HEK293 (cell line): ENCODE measurements at regions not wholly inside any gene's neighbourhood (a gene's known extent, or its start where the extent isn't known, plus 50 kb on each side); places are given as distances from the start of the nearest gene placed in this dataset.

ENCODE experiments used
- CTCF ChIA-PET: fragments of 350-600 bp; formaldehyde crosslinking; extraction: SDS; loops from one replicate; lab custom pipeline; 2021; ENCODE audit warnings: antibody characterized with exemption; lab: Yijun Ruan, JAX
- POLR2A ChIA-PET: fragments of 300-600 bp; formaldehyde crosslinking; extraction: SDS; loops from one replicate; lab custom pipeline; 2020; ENCODE audit warnings: antibody characterized with exemption, inconsistent platforms; lab: Yijun Ruan, JAX
- H3K27ac ChIP-seq: fragments of 200-500 bp; sonication (Bioruptor generic); 2 replicates; pipeline ENCODE4 v1.5.1; 2014; ENCODE audit warnings: low read depth, low read length, control low read depth, inconsistent platforms; ENCODE audit errors: extremely low read depth
- H3K36me3 ChIP-seq, 2 experiments: fragments of 200-500 bp in 1 of 2; sonication (Bioruptor generic) in 1 of 2; 1 replicate in 1 of 2; 2 replicates in 1 of 2; pipeline ENCODE4 v1.5.1; 2014 to 2017; ENCODE audit warnings: inconsistent platforms in 2 of 2, low read length in 2 of 2; ENCODE audit not compliant: control insufficient read depth in 2 of 2, insufficient read depth in 1 of 2
- H3K4me1 ChIP-seq: fragments of 200-500 bp; sonication (Bioruptor generic); 2 replicates; pipeline ENCODE4 v1.5.1; 2014; ENCODE audit warnings: mild to moderate bottlenecking, low read length, inconsistent platforms; ENCODE audit not compliant: control insufficient read depth, insufficient read depth
- H3K4me3 ChIP-seq: 2 replicates; pipeline ENCODE4 v1.5.1; 2011; ENCODE audit warnings: low read depth, mild to moderate bottlenecking, control low read depth, low read length, moderate library complexity
- H3K9me3 ChIP-seq: fragments of 200-500 bp; sonication (Bioruptor generic); 2 replicates; pipeline ENCODE4 v1.5.1; 2014; ENCODE audit warnings: low read depth, low read length, inconsistent platforms; ENCODE audit not compliant: control insufficient read depth, insufficient read depth
- FEZF1 ChIP-seq: fragments of 450-650 bp; formaldehyde crosslinking; IDR thresholded peaks from 2 replicates; pipeline ENCODE4 v1.5.1; 2016; ENCODE audit warnings: missing biosample characterization, missing genetic modification characterization
- GLI2 ChIP-seq: fragments of 450-650 bp; formaldehyde crosslinking; IDR thresholded peaks from 2 replicates; pipeline ENCODE4; 2017; ENCODE audit warnings: missing biosample characterization, missing genetic modification characterization, low read depth, borderline replicate concordance
- GLIS1 ChIP-seq: fragments of 450-650 bp; formaldehyde crosslinking; IDR thresholded peaks from 2 replicates; pipeline ENCODE4 v1.5.1; 2016; ENCODE audit warnings: missing biosample characterization, missing genetic modification characterization
- OSR2 ChIP-seq: fragments of 450-650 bp; formaldehyde crosslinking; IDR thresholded peaks from 2 replicates; pipeline ENCODE4 v1.5.1; 2016; ENCODE audit warnings: missing biosample characterization, missing genetic modification characterization
- PRDM6 ChIP-seq: fragments of 450-650 bp; formaldehyde crosslinking; IDR thresholded peaks from 2 replicates; pipeline ENCODE4 v1.5.1; 2017; ENCODE audit warnings: missing biosample characterization, missing genetic modification characterization
- RBAK ChIP-seq: fragments of 450-650 bp; formaldehyde crosslinking; IDR thresholded peaks from 2 replicates; pipeline ENCODE4 v1.5.1; 2016; ENCODE audit warnings: missing biosample characterization, missing genetic modification characterization
- SCRT2 ChIP-seq: fragments of 450-650 bp; formaldehyde crosslinking; IDR thresholded peaks from 2 replicates; pipeline ENCODE4 v1.5.1; 2016; ENCODE audit warnings: missing biosample characterization, missing genetic modification characterization
- WT1 ChIP-seq: fragments of 450-650 bp; formaldehyde crosslinking; IDR thresholded peaks from 2 replicates; pipeline ENCODE4 v1.5.1; 2016; ENCODE audit warnings: missing biosample characterization, missing genetic modification characterization
- ZBTB44 ChIP-seq: fragments of 450-650 bp; IDR thresholded peaks from 2 replicates; pipeline ENCODE4 v1.5.1; 2018; ENCODE audit warnings: missing biosample characterization, mild to moderate bottlenecking, missing genetic modification characterization
- ZBTB48 ChIP-seq: fragments of 450-650 bp; formaldehyde crosslinking; IDR thresholded peaks from 2 replicates; pipeline ENCODE4 v1.5.1; 2016; ENCODE audit warnings: missing biosample characterization, missing genetic modification characterization
- ZNF140 ChIP-seq: fragments of 450-650 bp; formaldehyde crosslinking; IDR thresholded peaks from 2 replicates; pipeline ENCODE4 v1.5.1; 2016; ENCODE audit warnings: missing biosample characterization, missing genetic modification characterization
- ZNF292 ChIP-seq: fragments of 450-650 bp; formaldehyde crosslinking; IDR thresholded peaks from 2 replicates; pipeline ENCODE4 v1.5.1; 2016; ENCODE audit warnings: low read depth, missing biosample characterization, missing genetic modification characterization, borderline replicate concordance
- ZNF324 ChIP-seq: fragments of 450-650 bp; formaldehyde crosslinking; IDR thresholded peaks from 2 replicates; pipeline ENCODE4 v1.5.1; 2016; ENCODE audit warnings: missing biosample characterization, missing genetic modification characterization
- ZNF426 ChIP-seq: fragments of 450-650 bp; formaldehyde crosslinking; IDR thresholded peaks from 2 replicates; pipeline ENCODE4 v1.5.1; 2017; ENCODE audit warnings: missing biosample characterization, missing genetic modification characterization, mild to moderate bottlenecking, inconsistent platforms, moderate library complexity
- ZNF549 ChIP-seq: fragments of 450-650 bp; IDR thresholded peaks from 2 replicates; pipeline ENCODE4 v1.5.1; 2018; ENCODE audit warnings: missing biosample characterization, missing genetic modification characterization, mild to moderate bottlenecking, inconsistent platforms, moderate library complexity
- ZNF629 ChIP-seq: fragments of 450-650 bp; formaldehyde crosslinking; IDR thresholded peaks from 2 replicates; pipeline ENCODE4 v1.5.1; 2017; ENCODE audit warnings: missing biosample characterization, missing genetic modification characterization
- ZNF658 ChIP-seq: fragments of 450-650 bp; formaldehyde crosslinking; IDR thresholded peaks from 2 replicates; pipeline ENCODE4; 2016; ENCODE audit warnings: missing biosample characterization, missing genetic modification characterization
- ZNF843 ChIP-seq: fragments of 450-650 bp; formaldehyde crosslinking; IDR thresholded peaks from 2 replicates; pipeline ENCODE4 v1.5.1; 2016; ENCODE audit warnings: missing biosample characterization, missing genetic modification characterization
- TF ChIP-seq, protein P1 (sequence below): fragments of 450-650 bp; formaldehyde crosslinking; IDR thresholded peaks from 2 replicates; pipeline ENCODE4 v1.5.1; 2016; ENCODE audit warnings: missing biosample characterization, missing genetic modification characterization
- TF ChIP-seq, protein P2 (sequence below): fragments of 450-650 bp; formaldehyde crosslinking; IDR thresholded peaks from 2 replicates; pipeline ENCODE4 v1.5.1; 2016; ENCODE audit warnings: missing biosample characterization, missing genetic modification characterization
- TF ChIP-seq, protein P3 (sequence below): fragments of 450-650 bp; IDR thresholded peaks from 2 replicates; pipeline ENCODE4 v1.5.1; 2018; ENCODE audit warnings: missing biosample characterization, missing genetic modification characterization
- TF ChIP-seq, protein P4 (sequence below): fragments of 450-650 bp; formaldehyde crosslinking; IDR thresholded peaks from 2 replicates; pipeline ENCODE4 v1.5.1; 2016; ENCODE audit warnings: missing biosample characterization, missing genetic modification characterization

DNA sequence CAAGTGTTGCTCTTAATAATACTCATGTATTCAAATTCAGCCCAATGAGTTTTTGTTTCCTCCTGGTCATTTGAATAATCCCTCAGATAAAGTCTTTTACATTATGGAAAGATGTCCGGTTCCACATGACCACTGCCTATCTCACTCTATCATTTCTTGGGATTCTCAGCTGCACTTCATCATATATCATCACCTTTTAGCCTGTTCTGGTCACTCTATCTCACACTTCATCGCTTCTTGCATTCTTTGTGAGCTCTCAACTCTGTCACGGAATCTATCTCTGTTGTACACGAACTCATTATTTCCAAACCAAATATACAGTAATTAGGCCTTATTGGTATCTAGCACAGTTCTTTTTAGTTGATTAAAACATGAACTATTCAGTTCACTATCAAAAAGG lies 126.9 kb upstream of the HAND2 start (continued):
- TF ChIP-seq, protein P1, sequence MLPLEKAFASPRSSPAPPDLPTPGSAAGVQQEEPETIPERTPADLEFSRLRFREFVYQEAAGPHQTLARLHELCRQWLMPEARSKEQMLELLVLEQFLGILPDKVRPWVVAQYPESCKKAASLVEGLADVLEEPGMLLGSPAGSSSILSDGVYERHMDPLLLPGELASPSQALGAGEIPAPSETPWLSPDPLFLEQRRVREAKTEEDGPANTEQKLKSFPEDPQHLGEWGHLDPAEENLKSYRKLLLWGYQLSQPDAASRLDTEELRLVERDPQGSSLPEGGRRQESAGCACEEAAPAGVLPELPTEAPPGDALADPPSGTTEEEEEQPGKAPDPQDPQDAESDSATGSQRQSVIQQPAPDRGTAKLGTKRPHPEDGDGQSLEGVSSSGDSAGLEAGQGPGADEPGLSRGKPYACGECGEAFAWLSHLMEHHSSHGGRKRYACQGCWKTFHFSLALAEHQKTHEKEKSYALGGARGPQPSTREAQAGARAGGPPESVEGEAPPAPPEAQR (tag by site-specific recombination), result no peak
- TF ChIP-seq ZNF629 (tag by site-specific recombination), result no peak
- TF ChIP-seq FEZF1 (tag by site-specific recombination), result no peak
- no peak for TF ChIP-seq ZNF658 (tag by site-specific recombination)
- TF ChIP-seq GLI2 (tag by site-specific recombination), result no peak
- no peak for TF ChIP-seq RBAK (tag by site-specific recombination)

DNA sequence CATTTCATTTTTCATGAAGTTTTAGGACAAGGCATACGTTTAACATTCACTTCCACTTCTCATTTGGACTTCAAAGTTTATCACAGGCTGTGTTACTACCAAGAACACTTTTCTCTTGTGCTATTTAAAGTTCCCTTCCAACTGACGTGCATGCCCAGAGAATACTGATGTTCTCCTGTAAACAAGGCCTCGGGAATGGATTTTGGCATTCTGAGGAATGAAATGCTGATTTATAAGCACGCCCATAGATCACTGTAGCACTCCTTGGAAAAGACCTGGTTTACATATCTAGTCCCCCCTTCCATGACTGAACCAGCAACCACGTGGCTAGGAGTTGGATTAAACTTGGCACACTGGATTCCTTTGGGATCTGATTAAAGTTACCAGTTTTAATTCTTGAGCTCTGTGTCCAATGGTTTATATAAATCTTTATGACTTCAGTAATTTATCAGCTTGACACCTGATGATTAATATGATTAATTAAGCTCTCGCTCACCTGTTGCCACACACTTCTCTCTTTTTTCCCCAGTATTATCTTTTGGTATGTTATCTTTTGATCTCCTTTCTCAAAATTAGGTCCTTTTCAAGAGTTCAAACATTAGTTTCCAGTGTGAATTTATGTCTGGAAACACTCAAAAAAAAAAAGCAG lies 122.4 kb upstream of the HAND2 start:
- TF ChIP-seq GLIS1 (tag by site-specific recombination), result no peak
- TF ChIP-seq, protein P2, sequence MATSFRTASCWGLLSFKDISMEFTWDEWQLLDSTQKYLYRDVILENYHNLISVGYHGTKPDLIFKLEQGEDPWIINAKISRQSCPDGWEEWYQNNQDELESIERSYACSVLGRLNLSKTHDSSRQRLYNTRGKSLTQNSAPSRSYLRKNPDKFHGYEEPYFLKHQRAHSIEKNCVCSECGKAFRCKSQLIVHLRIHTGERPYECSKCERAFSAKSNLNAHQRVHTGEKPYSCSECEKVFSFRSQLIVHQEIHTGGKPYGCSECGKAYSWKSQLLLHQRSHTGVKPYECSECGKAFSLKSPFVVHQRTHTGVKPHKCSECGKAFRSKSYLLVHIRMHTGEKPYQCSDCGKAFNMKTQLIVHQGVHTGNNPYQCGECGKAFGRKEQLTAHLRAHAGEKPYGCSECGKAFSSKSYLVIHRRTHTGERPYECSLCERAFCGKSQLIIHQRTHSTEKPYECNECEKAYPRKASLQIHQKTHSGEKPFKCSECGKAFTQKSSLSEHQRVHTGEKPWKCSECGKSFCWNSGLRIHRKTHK (tag by site-specific recombination), result no peak
- TF ChIP-seq SCRT2, result peak; percentile 75
- TF ChIP-seq ZBTB48 (tag by site-specific recombination), result no peak
- no peak for TF ChIP-seq ZNF140
- TF ChIP-seq OSR2 (tag by site-specific recombination), result no peak
- TF ChIP-seq ZNF549, result no peak
- ChIA-PET CTCF (interaction anchor here (0.6 kb wide), 1 partner anchor 583 kb away, joined by 3 read pairs; no protein-coding TSS in a partner anchor), POLR2A (no interaction called here)
- H3K27ac ChIP-seq, result no peak overlapping the region
- H3K9me3 ChIP-seq, result no peaks in the 10 kb centered on the region
- no peaks in the 10 kb centered on the region for H3K36me3 ChIP-seq
- peaks cover 6% of the 10 kb centered on the region for H3K4me1 ChIP-seq
- no peak overlapping the region for H3K4me3 ChIP-seq

DNA sequence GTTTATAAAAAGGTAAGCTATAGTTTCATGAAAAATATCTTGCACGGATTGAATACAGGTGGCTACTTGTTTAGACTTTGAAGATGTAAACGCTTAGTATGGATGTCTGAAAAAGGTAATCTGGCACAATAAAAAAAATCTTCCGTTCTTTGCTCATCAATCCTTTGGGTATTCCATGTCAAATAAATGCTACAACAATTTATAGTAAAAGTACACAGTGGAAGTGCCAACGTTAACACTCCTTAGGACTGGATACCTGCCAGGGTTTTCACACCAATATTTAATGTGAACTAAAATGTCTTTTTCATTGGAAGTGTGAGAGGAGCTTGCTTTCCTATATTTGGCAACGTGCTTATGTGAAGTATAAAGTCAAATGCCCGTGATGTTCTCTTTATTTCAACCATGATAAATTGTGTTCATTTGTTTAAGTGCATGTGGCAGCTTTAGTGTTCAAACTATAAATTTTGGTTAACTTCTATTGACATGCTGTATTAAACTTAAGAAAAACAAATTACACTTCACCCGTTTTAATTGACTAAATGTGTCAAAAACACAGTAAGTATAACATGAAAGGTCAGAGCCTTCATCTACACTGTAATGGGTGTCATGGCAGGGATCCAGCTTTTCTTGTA lies 121.7 kb upstream of the HAND2 start:
- H3K27ac ChIP-seq, result no peak overlapping the region
- peaks cover 6% of the 10 kb centered on the region for H3K4me1 ChIP-seq
- no peak overlapping the region for H3K4me3 ChIP-seq
- H3K9me3 ChIP-seq, result no peaks in the 10 kb centered on the region
- TF ChIP-seq ZNF426 (tag by site-specific recombination), result no peak
- no peak for TF ChIP-seq ZNF324 (tag by site-specific recombination)
- TF ChIP-seq PRDM6 (tag by site-specific recombination), result peak; percentile 80
- peak; percentile 61; the same call in 1 of the 2 replicates for TF ChIP-seq OSR2 (tag by site-specific recombination)
- no peak for TF ChIP-seq ZNF292 (tag by site-specific recombination)
- TF ChIP-seq, protein P3, sequence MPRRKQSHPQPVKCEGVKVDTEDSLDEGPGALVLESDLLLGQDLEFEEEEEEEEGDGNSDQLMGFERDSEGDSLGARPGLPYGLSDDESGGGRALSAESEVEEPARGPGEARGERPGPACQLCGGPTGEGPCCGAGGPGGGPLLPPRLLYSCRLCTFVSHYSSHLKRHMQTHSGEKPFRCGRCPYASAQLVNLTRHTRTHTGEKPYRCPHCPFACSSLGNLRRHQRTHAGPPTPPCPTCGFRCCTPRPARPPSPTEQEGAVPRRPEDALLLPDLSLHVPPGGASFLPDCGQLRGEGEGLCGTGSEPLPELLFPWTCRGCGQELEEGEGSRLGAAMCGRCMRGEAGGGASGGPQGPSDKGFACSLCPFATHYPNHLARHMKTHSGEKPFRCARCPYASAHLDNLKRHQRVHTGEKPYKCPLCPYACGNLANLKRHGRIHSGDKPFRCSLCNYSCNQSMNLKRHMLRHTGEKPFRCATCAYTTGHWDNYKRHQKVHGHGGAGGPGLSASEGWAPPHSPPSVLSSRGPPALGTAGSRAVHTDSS, result 0 out of 2 replicates have a peak, but pooled peaks have one; percentile 19
- TF ChIP-seq ZBTB44 (tag by site-specific recombination), result peak; percentile 14; the same call in 1 of the 2 replicates
- TF ChIP-seq, protein P4, sequence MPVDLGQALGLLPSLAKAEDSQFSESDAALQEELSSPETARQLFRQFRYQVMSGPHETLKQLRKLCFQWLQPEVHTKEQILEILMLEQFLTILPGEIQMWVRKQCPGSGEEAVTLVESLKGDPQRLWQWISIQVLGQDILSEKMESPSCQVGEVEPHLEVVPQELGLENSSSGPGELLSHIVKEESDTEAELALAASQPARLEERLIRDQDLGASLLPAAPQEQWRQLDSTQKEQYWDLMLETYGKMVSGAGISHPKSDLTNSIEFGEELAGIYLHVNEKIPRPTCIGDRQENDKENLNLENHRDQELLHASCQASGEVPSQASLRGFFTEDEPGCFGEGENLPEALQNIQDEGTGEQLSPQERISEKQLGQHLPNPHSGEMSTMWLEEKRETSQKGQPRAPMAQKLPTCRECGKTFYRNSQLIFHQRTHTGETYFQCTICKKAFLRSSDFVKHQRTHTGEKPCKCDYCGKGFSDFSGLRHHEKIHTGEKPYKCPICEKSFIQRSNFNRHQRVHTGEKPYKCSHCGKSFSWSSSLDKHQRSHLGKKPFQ (tag by site-specific recombination), result peak; percentile 31; the same call in 1 of the 2 replicates
- TF ChIP-seq ZNF843 (tag by site-specific recombination), result peak; percentile 71
- peak; percentile 81 for TF ChIP-seq FEZF1 (tag by site-specific recombination)
- peak; percentile 76 for TF ChIP-seq WT1 (tag by site-specific recombination)
- ChIA-PET POLR2A (no interaction called here), CTCF (no interaction called here)
- no peaks in the 10 kb centered on the region for H3K36me3 ChIP-seq
